ENCODE measurements at regions not wholly inside any gene's neighbourhood (a gene's known extent, or its start where the extent isn't known, plus 50 kb on each side); places are given as distances from the start of the nearest gene placed in this dataset.

DNA sequence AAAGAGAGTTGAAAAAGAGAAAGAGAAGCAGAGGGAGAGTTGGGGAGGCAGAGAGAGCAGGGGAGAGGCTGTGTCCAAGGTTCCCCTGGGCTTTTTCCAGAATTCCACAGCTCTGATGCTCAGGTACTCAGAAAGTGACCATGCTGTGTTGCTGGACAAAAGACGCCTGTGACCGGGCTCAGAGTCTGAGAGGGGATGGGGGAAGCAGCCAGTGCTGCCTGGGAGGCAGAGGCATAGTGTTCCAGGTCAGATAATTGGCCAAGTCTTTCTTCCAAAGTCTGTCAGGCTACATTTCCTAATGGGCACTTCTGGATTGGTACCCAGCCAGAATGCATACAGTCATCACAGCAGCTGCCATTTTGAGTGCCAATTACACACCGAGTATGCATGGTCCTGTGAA is 86.1 kb downstream of the PTPRS start:
- no peak overlapping the region for H3K27ac ChIP-seq (ENCODE audit: low read depth in 1 of 2, low read length in 2 of 2)
- peaks cover 0 to 21% (median 1%) of the 10 kb centered on the region in 4 donors for H3K36me3 ChIP-seq (ENCODE audit: control insufficient read depth in 4 of 4, insufficient read depth in 3 of 4, low read depth in 1 of 4, low read length in 3 of 4)
- H3K4me1 ChIP-seq (ENCODE audit: control insufficient read depth in 4 of 4, insufficient read depth in 4 of 4, low read length in 3 of 4): peaks cover 0 to under 1% (median 0%) of the 10 kb centered on the region in 4 donors
- H3K9ac ChIP-seq (ENCODE audit: low read depth in 1 of 2, low read length in 2 of 2): no peak overlapping the region
- 97% methylated on average over 3 of the region's 3 CpGs for WGBS
- DNase-seq (ENCODE audit: low spot score): no peak
- no peaks in the 10 kb centered on the region for H3K27me3 ChIP-seq (ENCODE audit: control insufficient read depth in 4 of 4, insufficient read depth in 4 of 4, low read length in 3 of 4)
- peaks cover 5 to 14% (median 11%) of the 10 kb centered on the region in 4 donors for H3K9me3 ChIP-seq (ENCODE audit: control insufficient read depth in 4 of 4, low read length in 3 of 4)
- TF ChIP-seq HNF4G (IDR thresholded peaks at IDR 0.05) (no peak), RXRA (IDR thresholded peaks at IDR 0.05) (no peak)
- H3K4me3 ChIP-seq (ENCODE audit: low read depth in 1 of 3, low read length in 3 of 3): no peak overlapping the region

GRCh38 chr19:5253406-5254110 is 87.1 kb downstream of the PTPRS start:
- Histone ChIP-seq H3K9ac (ENCODE audit: low read depth in 1 of 2, low read length in 2 of 2) (no peak overlapping the region), H3K27ac (ENCODE audit: low read depth in 1 of 2, low read length in 2 of 2) (no peak overlapping the region), H3K27me3 (ENCODE audit: control insufficient read depth in 4 of 4, insufficient read depth in 4 of 4, low read length in 3 of 4) (no peaks in the 10 kb centered on the region), H3K36me3 (ENCODE audit: control insufficient read depth in 4 of 4, insufficient read depth in 3 of 4, low read depth in 1 of 4, low read length in 3 of 4) (peaks cover 0 to 21% (median 1%) of the 10 kb centered on the region in 4 donors), H3K9me3 (ENCODE audit: control insufficient read depth in 4 of 4, low read length in 3 of 4) (peaks cover 5 to 14% (median 11%) of the 10 kb centered on the region in 4 donors), H3K4me1 (ENCODE audit: control insufficient read depth in 4 of 4, insufficient read depth in 4 of 4, low read length in 3 of 4) (no peaks in the 10 kb centered on the region), H3K4me3 (ENCODE audit: low read depth in 1 of 3, low read length in 3 of 3) (no peak overlapping the region)
- DNase-seq (ENCODE audit: low spot score): no peak
- 93% methylated on average over 3 of the region's 3 CpGs for WGBS
- no peak for TF ChIP-seq CTCF (IDR thresholded peaks at IDR 0.05; ENCODE audit: low read depth, low read length, missing input control)
- TF ChIP-seq, protein P1, sequence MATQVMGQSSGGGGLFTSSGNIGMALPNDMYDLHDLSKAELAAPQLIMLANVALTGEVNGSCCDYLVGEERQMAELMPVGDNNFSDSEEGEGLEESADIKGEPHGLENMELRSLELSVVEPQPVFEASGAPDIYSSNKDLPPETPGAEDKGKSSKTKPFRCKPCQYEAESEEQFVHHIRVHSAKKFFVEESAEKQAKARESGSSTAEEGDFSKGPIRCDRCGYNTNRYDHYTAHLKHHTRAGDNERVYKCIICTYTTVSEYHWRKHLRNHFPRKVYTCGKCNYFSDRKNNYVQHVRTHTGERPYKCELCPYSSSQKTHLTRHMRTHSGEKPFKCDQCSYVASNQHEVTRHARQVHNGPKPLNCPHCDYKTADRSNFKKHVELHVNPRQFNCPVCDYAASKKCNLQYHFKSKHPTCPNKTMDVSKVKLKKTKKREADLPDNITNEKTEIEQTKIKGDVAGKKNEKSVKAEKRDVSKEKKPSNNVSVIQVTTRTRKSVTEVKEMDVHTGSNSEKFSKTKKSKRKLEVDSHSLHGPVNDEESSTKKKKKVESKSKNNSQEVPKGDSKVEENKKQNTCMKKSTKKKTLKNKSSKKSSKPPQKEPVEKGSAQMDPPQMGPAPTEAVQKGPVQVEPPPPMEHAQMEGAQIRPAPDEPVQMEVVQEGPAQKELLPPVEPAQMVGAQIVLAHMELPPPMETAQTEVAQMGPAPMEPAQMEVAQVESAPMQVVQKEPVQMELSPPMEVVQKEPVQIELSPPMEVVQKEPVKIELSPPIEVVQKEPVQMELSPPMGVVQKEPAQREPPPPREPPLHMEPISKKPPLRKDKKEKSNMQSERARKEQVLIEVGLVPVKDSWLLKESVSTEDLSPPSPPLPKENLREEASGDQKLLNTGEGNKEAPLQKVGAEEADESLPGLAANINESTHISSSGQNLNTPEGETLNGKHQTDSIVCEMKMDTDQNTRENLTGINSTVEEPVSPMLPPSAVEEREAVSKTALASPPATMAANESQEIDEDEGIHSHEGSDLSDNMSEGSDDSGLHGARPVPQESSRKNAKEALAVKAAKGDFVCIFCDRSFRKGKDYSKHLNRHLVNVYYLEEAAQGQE (IDR thresholded peaks at IDR 0.05): no peak
- TF ChIP-seq RAD21 (IDR thresholded peaks at IDR 0.05): no peak
- no peak for TF ChIP-seq NR2F2 (IDR thresholded peaks at IDR 0.05)
- no peak for TF ChIP-seq RXRA (IDR thresholded peaks at IDR 0.05)
- no peak for TF ChIP-seq GABPA (IDR thresholded peaks at IDR 0.05 in 1 of 2, conservative IDR thresholded peaks at IDR 0.05 in 1 of 2)
- no peak for TF ChIP-seq FOXA1 (IDR thresholded peaks at IDR 0.05)

DNA sequence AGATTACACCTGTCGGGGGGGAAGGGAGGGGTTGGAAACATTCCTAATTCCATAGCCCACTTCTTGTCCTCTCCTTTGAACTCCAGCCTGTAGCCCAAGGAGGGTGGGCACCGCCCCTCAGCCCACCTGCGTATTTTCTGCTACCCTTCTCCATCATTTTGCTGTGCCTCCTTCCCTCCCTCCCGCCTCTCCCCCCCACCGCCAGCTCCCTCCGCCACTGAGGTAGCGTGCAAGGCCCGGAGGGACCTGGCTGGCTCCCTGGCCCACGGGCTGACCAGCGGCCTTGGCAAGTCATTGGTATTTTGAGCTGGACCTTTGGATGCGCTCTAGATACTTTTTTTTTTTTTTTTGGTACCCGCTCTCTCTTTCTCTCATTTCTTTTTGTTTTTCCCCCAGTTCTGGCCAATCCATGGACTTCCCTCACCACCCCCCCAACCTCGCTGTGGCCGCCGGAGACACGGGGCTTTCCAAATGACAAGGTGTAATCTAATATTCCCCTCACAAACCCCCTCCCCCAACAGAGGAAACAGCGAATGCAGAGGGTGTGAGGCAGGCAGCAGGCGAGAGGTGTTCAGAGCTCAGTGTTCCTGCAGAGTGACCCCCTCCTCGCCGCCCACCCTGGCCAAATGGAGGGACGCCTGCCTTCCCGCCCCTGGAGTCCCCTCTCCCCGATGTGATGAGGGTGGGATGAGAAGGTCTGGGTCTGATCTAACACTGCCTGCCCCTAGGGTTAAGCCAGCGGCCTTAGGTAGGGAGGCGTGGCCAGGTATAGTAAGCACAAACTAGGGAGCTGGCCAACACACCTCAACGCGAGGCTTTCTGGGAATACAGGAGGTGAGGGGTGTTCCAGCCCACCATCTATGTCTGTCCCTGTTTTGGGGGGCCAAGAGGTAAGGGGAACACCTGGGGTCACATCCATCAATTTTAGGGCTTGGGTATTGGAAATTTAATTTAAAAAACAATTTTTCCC is 89.2 kb downstream of the PTPRS start:
- DNase-seq (ENCODE audit: low spot score): no peak
- Histone ChIP-seq H3K27ac (ENCODE audit: low read depth in 1 of 2, low read length in 2 of 2) (no peak overlapping the region), H3K9me3 (ENCODE audit: control insufficient read depth in 4 of 4, low read length in 3 of 4) (peaks cover 4 to 14% (median 10%) of the 10 kb centered on the region in 4 donors), H3K4me1 (ENCODE audit: control insufficient read depth in 4 of 4, insufficient read depth in 4 of 4, low read length in 3 of 4) (no peaks in the 10 kb centered on the region), H3K4me3 (ENCODE audit: low read depth in 1 of 3, low read length in 3 of 3) (no peak overlapping the region), H3K36me3 (ENCODE audit: control insufficient read depth in 4 of 4, insufficient read depth in 3 of 4, low read depth in 1 of 4, low read length in 3 of 4) (peaks cover 0 to 13% (median 1%) of the 10 kb centered on the region in 4 donors), H3K27me3 (ENCODE audit: control insufficient read depth in 4 of 4, insufficient read depth in 4 of 4, low read length in 3 of 4) (no peaks in the 10 kb centered on the region), H3K9ac (ENCODE audit: low read depth in 1 of 2, low read length in 2 of 2) (no peak overlapping the region)
- 78% methylated on average over 27 of the region's 27 CpGs for whole genome bisulfite sequencing
- no peak for TF ChIP-seq JUND (IDR thresholded peaks at IDR 0.05)
- no peak for TF ChIP-seq TAF1 (conservative IDR thresholded peaks at IDR 0.05)
- TF ChIP-seq, protein P1 (IDR thresholded peaks at IDR 0.05): no peak
- no peak for TF ChIP-seq FOXA2 (IDR thresholded peaks at IDR 0.05)
- no peak for TF ChIP-seq HNF4A (conservative IDR thresholded peaks at IDR 0.05)
- TF ChIP-seq RXRA (IDR thresholded peaks at IDR 0.05): no peak
- TF ChIP-seq CTCF (IDR thresholded peaks at IDR 0.05; ENCODE audit: low read depth, low read length, missing input control): no peak
- TF ChIP-seq FOXA1 (IDR thresholded peaks at IDR 0.05): no peak
- no peak for TF ChIP-seq HNF4G (IDR thresholded peaks at IDR 0.05)

All from liver (tissue), 8 donors.